Panc1 (cell line): ENCODE measurements at regions not wholly inside any gene's neighbourhood (a gene's known extent, or its start where the extent isn't known, plus 50 kb on each side); places are given as distances from the start of the nearest gene placed in this dataset.
"Not testable (repeated sequence)": the region's sequence is repeated elsewhere in the genome, so short reads cannot be mapped to it uniquely, and the experiment has no call there.

Source experiments
- CTCF ChIP-seq: fragments of 450-650 bp; IDR thresholded peaks from 2 replicates; pipeline ENCODE4 v1.5.1; 2017; ENCODE audit warnings: mild to moderate bottlenecking
- POLR2AphosphoS5 ChIP-seq: IDR thresholded peaks from 2 replicates; pipeline ENCODE4 v1.6.1; 2012; ENCODE audit warnings: mild to moderate bottlenecking, low read depth, low read length, moderate library complexity
- SIN3A ChIP-seq: IDR thresholded peaks from 2 replicates; pipeline ENCODE4 v1.6.1; 2012; ENCODE audit warnings: low read depth, mild to moderate bottlenecking, low read length, moderate library complexity, borderline replicate concordance; ENCODE audit not compliant: insufficient read depth
- TCF7L2 ChIP-seq: IDR thresholded peaks from 2 replicates; pipeline ENCODE4 v1.6.1; 2011; ENCODE audit warnings: mild to moderate bottlenecking, low read depth, low read length, inconsistent platforms

- TF ChIP-seq CTCF, POLR2AphosphoS5, TCF7L2, SIN3A: not testable (repeated sequence)
Observed at GRCh38 chr3:48068320-48068719, 52.1 kb upstream of the MAP4 start.
